HG03469 (cell line): ENCODE measurements at regions not wholly inside any gene's neighbourhood (a gene's known extent, or its start where the extent isn't known, plus 50 kb on each side); places are given as distances from the start of the nearest gene placed in this dataset.

ENCODE experiments used
- ATAC-seq: cut with Tn5 transposase; IDR thresholded peaks from one replicate; pipeline ENCODE4 v1.9.1; 2021; ENCODE audit warnings: mild to moderate bottlenecking, moderate library complexity, moderate number of reproducible peaks; ENCODE audit not compliant: unreplicated experiment

GRCh38 chrX:13266641-13267345, 53.1 kb downstream of the ATXN3L start:
- no peak for ATAC-seq

GRCh38 chrX:13265549-13266132, 54.2 kb downstream of the ATXN3L start:
- ATAC-seq, result no peak

GRCh38 chrX:13265111-13265510, 54.7 kb downstream of the ATXN3L start:
- ATAC-seq, result no peak

GRCh38 chrX:13263560-13264251, 56.1 kb downstream of the ATXN3L start:
- ATAC-seq, result peak; percentile 44

GRCh38 chrX:13261348-13261747, 58.5 kb downstream of the ATXN3L start:
- no peak for ATAC-seq

GRCh38 chrX:13260598-13260997, 59.3 kb downstream of the ATXN3L start:
- no peak for ATAC-seq

- ATAC-seq, result no peak
These were observed 61.1 kb downstream of the ATXN3L start for GRCh38 chrX:13258725-13259124.

- ATAC-seq, result no peak
These were observed 61.8 kb downstream of the ATXN3L start for GRCh38 chrX:13258052-13258444.

GRCh38 chrX:13257223-13258051, 62.4 kb downstream of the ATXN3L start:
- peak; percentile 49 for ATAC-seq

- ATAC-seq, result no peak
These were observed 63.2 kb downstream of the ATXN3L start for GRCh38 chrX:13256603-13257002.

- ATAC-seq, result no peak
These were observed 65.0 kb downstream of the ATXN3L start for GRCh38 chrX:13254870-13255269.

GRCh38 chrX:13254076-13254785, 65.6 kb downstream of the ATXN3L start:
- ATAC-seq, result no peak

- no peak for ATAC-seq
These were observed 66.6 kb downstream of the ATXN3L start for GRCh38 chrX:13253223-13253622.

- no peak for ATAC-seq
These were observed 67.1 kb downstream of the ATXN3L start for GRCh38 chrX:13252726-13253125.

- ATAC-seq, result no peak
These were observed 68.8 kb downstream of the ATXN3L start for GRCh38 chrX:13250826-13251580.

- no peak for ATAC-seq
These were observed 70.9 kb downstream of the ATXN3L start for GRCh38 chrX:13248867-13249486.

GRCh38 chrX:13239272-13239671, 80.6 kb downstream of the ATXN3L start:
- ATAC-seq, result no peak

GRCh38 chrX:13235930-13236329, 83.9 kb downstream of the ATXN3L start:
- ATAC-seq, result no peak

GRCh38 chrX:13232484-13232883, 87.4 kb downstream of the ATXN3L start:
- ATAC-seq, result no peak
